HG03175 (cell line): ENCODE measurements at regions not wholly inside any gene's neighbourhood (a gene's known extent, or its start where the extent isn't known, plus 50 kb on each side); places are given as distances from the start of the nearest gene placed in this dataset.
"Not testable (repeated sequence)": the region's sequence is repeated elsewhere in the genome, so short reads cannot be mapped to it uniquely, and the experiment has no call there.

Experiments used
- ATAC-seq: cut with Tn5 transposase; IDR thresholded peaks from one replicate; pipeline ENCODE4 v1.9.1; 2021; ENCODE audit warnings: mild to moderate bottlenecking, moderate library complexity; ENCODE audit not compliant: unreplicated experiment

DNA sequence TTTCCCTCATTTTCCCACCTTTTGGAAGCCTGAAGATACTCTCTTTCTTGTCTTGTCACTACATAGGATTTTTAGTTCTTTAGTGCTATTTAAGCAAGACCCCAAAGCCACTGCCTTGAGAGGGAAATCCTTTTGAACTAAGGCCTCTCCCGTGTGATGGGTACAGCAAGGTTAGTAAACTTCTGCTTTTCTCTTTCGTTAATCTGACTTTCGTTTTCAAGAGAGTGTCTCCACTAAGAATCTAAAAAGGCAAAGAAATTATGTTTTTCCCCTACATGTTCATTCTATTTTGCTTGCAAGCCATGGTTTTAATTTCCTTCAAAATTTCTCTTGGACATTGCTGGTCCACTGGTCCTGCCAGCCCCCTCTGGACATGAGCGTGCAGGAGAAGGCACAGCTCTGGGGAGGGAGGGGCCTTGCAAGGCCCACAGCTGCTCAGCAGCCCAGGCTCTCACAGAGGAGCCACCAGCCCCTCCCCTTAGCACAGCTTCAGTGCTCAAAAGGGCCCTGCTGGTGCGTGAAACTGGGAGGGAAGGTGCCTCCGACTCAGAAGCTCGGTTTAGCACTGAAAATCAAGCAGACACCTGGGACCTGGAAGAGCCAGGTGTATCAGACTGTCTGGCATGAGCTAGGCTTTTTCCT, 210.9 kb upstream of the GALNT2 start:
- peak; percentile 98 for ATAC-seq

DNA sequence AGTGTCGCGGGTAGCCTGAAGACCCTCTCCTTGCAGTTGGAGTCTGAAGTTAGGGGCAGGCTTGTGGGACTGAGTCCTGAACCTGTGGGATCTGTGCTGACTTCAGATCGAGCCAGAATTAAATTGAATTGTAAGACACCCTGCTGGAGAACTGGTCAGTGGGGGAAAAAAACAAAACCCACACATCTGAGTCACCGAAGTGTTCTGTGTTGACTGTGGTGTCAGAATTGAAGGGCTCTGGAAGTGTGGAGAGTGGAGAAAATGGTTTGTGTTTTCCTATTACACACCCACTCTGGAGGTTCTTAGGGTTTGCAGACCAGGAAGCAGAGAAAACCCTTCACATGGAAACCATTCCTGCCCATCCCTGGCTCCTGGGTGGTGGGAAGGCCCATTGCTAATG, 209.5 kb upstream of the GALNT2 start:
- ATAC-seq: no peak

DNA sequence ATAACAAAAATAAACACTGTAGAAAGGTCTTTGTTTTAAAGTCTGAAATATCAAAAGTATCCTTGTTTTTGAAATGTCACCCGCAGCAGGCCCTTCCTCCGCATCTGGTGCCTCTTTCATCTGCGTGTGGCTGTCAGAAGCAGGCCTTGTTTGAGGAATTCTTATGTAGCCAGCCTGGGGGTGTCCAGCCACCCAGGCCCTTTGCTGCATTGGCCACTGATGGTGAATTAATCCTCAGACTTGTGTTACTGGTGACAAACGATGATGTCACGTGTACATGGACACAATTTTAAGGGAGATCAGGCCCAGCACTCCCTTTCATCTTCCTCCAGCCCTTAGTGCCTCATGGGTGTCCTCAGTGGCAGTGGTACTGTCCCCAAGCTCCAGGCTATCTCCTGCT, 208.0 kb upstream of the GALNT2 start:
- ATAC-seq: no peak

DNA sequence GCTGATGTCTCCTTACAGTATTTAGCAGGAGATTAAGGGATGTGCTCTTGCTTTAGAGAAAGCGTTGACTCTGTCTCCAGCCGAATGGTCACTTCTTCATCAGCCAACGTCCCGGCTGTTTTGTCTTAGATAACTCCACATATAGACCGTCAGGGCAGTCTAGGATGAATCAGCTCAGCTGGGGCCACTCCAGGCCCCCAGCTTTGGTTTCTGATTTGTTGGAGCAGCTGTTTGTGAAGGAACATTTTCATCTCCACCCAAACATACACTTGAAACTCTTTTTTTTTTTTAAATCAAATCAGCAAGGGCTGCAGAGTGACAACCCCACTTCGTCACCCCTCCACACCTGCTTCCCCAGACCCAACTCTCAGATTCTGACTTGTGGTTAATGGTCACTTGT, 206.1 kb upstream of the GALNT2 start:
- no peak for ATAC-seq

DNA sequence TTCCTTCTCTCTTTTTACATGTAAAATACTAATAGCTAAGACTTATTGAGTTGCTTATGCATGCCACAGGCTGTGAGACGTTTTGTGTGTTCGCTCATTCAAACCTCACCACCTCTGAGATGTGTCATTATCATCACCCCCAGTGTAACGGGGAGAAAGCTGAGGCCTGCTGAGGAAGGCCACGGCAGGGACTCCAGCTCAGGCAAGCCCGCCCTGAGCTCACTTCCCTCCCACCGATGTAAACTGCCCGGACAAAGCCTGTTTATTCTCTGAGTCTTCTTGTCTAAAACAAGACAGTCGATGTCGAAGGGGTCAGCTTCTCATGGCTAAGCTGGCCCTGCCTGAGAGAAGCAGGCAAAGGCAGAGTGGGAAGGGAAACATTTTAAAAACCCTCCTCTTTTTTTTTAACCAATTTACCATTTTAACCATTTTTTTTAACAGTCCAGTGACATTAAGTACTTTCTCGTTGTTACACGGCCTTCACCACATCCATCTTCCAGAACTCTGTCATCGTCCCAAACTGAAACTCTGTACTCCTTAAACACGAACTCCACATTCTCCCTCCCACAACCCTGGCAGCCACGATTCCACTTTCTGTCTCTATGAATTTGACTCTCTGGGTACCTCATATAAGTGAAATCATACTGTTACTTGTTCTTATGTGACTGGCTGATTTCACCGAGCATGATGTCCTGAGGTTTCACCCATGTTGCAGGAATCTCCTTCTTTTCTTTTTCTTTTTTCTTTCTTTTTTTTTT, 204.8 kb upstream of the GALNT2 start:
- no peak for ATAC-seq

DNA sequence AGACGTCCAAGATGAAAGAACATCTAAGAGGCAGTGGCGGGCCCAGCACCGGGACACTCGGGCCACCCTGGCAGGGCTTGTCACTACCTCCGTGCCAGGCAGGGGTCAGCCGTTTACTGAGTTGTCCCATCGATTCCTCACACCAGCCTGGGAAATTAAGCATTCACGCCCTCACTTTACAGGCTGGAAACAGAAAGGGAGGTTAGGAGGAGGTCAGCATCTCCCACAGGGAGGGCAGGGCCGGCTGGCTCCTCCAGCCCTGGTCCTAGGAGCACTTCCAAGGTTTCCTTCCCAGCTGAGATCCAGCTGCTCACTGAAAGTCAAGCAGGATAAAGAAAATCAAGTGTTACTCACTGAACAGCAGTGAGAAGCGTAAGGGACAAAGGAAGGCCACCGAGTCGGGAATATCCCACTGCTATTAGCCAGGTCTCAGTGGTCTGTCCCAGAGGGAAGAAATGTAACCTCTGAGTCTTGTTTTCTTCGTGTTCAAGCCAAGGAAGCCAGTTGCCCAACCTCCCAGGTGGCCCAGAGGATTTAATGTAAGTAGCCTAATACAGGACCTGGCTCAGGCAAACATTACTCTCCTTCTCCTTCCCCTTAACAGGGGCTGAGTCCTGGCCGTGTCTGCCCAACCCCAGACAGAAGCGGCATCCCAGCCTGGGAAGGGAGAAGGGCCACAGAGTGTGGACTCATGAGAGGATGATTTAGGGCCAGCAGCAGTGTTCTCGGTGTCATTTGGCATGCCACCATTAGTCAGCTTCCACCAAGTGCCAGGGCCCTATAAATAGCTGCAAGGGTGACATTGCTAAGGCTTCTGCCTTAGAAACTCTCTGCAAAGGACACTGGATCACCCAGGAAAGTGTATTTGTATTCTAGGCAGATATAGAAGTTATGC, 203.1 kb upstream of the GALNT2 start:
- no peak for ATAC-seq

DNA sequence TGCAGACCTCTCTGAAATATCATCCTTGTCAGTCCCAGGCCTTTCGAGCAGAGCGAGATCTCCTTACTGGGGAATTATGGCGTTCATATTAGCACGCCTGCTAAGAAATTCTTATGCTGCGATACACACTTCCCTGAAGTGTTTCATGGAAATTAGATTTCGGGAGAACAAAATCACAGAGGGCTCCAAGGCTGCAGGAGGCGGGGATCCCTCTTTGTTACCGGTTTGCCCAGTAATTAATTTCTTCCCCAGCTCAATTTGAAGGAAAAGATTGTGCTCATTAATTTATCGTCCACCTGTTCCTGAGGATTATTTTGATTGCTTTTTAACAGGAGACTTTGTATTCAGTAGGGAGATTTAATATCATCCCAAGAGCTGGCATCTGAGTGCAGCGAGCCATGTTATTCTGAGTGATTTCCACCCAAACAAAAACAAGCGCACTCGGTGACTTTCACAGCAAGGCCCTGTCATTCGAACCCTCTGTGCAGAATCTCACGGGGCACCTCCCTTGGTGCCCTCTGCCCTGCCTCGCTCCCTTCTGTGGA, 202.3 kb upstream of the GALNT2 start:
- ATAC-seq: no peak

DNA sequence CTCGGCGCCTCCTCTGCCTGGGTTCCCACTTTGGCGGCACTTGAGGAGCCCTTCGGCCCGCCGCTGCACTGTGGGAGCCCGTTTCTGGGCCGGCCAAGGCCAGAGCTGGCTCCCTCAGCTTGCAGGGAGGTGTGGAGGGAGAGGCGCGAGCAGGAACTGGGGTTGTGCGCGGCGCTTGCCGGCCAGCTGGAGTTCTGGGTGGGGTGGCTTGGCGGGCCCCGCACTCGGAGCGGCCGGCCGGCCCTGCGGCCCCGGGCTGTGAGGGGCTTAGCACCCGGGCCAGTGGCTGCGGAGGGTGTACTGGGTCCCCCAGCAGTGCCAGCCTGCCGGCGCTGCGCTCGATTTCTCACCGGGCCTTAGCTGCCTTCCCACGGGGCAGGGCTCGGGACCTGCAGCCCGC, 201.7 kb upstream of the GALNT2 start:
- ATAC-seq: not testable (repeated sequence)

DNA sequence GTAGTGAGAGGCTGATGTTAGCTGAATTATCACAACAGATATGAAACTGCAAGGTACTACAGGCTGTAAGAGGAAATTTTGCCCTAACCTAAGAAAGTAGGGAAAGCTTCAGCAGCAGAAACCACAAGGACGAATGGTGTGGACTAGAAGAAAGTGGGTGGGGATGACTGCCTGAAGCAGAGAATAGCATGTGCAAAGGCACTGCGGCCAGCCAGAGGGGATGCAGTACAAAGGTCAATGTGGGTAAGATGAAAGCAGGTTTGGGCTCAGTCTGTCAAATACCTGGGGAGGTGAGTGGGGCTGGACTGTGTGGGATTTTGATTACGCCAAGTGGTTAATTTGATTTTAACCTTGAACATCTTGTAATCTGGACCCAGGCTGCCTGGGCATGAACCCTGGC, 199.3 kb upstream of the GALNT2 start:
- no peak for ATAC-seq

DNA sequence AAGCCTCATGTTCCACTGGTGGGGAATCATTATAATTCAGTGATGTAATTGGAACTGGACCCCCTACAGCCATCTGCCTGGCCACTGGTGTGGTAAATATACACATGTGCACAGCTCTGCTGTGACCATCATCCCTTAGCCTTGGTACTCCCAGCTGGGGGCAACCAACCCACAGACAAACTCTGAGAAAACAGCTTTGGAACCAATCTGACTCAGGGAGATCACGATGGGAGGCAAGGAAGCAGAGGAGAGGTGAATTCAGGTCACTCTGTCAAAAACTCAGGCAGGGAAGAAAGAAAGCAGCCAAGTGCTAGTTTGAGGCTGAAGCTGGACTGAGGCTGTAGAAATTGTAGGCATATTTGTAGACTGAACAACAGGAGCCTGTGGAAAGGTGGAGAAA, 197.8 kb upstream of the GALNT2 start:
- ATAC-seq: no peak

DNA sequence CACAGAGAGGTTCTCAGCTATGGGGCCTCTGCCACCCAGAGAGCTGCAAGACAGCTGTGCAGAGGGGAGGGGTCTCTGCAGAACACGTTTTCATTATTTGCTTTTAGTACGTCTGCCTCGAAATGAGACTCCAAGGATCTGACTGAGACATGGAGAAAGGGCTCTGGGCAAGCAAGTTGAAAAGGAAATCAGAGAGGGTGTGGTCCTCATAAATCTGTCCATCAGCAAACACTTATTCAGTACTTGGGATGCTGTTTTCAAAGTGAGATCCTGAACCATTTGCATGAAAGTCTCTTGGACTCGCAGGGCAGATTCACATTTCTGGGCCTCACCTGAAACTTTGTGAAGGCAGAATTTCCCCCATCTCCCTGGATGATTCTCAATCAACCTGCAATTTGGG, 197.4 kb upstream of the GALNT2 start:
- no peak for ATAC-seq

DNA sequence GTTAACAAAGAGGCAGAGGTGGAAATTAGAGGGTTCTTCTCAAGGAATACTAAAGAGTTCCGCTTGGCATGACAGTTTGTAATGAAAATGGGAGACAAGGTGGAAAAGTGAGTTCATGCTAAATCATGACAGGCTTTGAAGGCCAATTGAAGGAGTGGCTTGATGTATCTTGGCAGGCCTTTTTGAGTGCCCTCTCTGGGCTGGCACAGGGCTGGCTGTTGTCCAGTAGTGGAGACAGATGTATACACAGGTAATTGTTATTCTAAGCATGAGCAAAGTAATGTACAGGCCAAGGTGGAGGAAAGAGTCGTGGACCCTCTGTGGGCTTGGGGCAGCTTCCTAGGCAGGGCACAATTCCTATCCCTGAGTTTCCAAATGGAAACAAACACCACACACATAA, 196.7 kb upstream of the GALNT2 start:
- ATAC-seq: no peak

DNA sequence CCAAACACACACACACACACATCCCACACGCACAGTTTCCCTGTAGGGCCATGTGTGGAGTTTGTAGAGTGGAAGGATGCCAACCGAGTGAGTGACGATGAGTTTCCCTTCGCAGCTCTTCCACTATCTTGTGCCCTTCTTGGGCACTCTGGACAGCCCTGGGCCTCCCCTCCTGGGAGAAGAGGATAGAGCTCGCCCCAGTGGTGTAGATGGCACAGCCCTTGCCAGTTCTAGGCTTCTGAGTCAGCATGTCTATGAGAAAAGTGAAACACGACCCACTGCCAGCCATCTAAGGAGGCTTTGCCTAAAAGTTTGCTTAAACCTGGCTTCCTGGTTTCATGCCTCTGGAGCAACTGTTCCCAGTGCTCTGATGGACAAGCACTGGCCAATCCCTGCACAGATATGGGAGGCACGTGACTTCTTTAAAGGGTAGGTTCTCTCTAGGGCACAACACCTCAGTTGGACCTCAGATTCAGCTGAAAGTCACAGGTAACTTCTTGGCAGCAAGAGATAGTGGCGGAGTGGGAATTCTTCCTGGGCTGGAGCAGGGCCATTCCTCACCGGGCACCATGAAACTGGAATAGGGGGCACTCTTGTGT, 195.9 kb upstream of the GALNT2 start:
- ATAC-seq: no peak

DNA sequence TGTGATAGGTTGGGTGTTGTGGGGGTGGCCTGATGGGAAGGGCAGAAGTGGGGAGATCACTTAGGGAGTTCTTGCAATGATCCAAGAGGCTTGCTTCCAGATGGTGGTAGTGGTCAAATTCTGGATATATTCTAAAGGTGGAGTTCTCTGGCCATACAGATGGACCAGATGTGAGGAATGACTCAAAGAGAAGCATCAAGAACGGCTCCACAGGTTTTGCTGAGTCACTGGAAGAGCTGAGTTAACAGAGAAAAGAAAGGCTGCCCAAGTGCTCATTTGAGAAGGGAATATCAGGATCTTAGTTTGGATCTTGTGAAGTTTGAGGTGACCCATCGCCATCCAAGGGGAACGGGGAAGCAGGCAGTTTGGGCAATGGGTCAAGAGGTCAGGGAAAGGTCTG, 192.9 kb upstream of the GALNT2 start:
- no peak for ATAC-seq

DNA sequence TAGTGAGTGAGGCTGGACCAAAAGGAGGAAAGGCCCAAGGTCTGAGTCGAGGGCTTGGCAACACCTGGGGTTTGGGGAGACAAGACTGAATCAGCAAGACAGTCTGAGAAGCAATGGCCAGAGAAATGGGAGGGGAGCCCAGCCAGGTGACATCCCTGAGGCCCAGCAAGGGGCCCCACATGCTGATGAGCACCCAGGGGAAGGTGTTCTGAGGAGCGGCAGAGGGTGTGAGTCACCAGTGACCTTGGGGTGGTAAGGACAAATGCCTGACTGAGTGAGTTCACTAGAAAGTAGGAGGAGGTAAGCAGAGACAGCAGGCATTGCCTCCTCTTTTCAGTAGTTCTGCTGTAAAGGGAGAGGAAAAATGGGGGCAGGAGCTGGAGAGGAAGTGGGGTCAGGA, 192.4 kb upstream of the GALNT2 start:
- no peak for ATAC-seq

DNA sequence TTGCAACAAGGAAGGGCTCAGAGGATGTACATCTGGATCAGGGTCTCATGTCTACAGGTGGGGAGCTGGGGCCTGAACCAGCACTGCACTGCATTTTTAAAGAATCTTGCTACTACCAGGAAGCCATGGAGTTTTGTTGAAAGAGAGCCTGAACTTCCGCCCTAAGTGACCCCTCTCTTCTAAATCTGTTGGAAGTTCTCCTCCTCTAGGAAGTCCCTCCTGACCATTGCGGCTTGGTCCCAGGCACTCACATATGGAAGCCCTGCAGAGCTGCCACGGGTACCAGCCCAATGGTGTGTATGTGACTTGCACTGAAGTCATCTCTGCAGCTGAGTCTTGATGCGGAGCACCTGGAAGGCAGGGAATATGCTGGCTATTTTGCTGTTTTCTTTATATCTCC, 192.0 kb upstream of the GALNT2 start:
- ATAC-seq: no peak

DNA sequence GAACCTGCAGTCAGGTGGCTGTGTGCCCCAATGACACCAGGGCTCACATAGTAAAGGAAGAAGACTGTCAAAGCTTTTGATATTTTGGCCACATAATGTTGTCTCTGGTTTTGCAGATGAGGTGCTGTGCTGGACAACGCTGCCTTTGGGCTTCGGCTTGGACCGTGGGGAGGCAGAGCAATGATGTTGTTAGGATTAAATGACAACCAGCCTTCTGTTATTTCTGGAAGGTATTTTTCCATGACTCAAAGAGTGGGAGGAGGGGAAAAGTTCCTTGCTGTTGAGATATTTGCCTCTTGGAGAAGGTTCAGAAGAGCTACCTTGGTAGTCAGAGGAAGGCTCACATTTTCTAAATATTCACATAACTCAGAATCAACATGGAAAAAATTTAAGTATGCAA, 187.3 kb upstream of the GALNT2 start:
- no peak for ATAC-seq

DNA sequence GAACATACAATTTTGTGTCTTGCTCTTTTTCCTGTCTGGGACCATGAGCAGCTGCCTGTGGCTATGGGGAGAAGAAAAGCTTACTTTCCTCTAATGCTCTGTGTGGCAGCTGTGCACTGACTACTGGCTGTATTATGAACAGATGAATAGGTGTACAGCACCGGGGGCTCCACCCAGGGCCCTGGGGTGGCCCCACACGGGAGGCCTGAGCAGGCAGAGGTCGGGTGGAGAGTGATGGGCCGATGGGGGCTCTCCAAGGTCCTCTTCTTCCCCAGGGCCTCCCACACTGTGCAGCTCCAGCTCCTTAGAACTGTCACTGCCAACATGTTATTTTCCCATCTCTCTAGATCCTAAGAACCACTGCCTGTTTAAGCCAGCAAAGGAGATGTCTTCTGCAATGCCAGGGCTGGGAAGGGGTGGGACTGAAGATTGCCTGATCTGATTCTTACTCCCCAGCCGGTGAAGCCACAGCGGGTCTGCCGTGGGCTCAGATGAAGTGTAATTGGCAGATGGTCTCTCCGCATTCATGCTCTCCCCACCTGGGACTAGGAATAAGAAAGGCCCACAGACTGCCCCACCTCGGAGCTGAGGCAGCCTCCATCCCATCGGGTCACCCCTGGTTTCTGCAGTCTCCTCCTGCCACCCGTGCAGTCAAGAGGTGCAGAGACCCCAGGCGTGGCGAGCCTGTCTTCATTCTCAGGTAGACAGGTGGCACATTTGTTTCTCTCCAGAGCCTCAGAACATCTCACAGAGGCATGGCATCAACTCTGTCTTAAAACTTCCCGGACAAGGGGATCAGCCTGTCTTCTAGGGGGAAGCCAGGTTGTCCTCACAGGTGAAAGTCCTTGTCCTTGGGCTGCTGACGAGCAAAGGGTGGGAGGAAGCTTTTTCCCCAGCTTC, 186.5 kb upstream of the GALNT2 start:
- ATAC-seq: no peak

DNA sequence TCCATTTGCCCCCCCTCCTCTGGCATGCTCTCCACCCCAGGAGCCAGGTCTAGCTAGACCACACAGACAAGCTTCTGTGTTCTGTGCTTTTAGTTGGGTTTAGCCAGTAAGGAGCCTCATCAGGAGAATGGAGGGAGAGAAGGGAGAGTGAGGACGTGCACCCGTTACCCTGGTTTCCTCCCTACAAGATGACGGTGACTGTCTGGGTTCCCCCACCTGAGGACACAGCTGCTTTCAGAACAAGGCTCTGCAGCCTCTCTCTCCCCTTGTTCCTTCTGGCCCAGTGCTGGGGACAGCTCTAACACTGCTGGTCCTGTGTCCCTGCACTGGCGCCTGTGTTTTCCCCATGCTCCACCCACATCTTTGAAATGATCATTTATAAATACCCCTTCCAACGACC, 184.4 kb upstream of the GALNT2 start:
- ATAC-seq: no peak
